NCI-H526 treated with DMSO at 0.1 percent for 48 hours (cell line): ENCODE measurements at regions not wholly inside any gene's neighbourhood (a gene's known extent, or its start where the extent isn't known, plus 50 kb on each side); places are given as distances from the start of the nearest gene placed in this dataset.
"Not testable (repeated sequence)": the region's sequence is repeated elsewhere in the genome, so short reads cannot be mapped to it uniquely, and the experiment has no call there.

Experiments used
- DNase-seq: peaks from one replicate; lab custom pipeline; 2025; lab: John Stamatoyannopoulos, UW

GRCh38 chr11:7143908-7144307 lies 55.1 kb downstream of the RBMXL2 start:
- peak; percentile 10 for DNase-seq

DNA sequence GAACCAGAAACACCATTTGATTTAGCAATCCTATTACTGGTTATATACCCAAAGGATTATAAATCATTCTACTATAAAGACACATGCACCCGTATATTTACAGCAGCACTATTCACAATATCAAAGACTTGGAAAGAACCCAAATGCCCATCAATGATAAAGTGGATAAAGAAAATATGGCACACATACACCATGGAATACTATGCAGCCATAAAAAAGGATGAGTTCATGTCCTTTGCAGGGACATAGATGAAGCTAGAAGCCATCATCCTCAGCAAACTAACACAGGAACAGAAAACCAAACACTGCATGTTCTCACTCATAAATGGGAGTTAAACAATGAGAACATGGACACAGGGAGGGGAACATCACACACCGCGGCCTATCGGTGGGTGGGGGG lies 61.3 kb downstream of the RBMXL2 start:
- DNase-seq: not testable (repeated sequence)

DNA sequence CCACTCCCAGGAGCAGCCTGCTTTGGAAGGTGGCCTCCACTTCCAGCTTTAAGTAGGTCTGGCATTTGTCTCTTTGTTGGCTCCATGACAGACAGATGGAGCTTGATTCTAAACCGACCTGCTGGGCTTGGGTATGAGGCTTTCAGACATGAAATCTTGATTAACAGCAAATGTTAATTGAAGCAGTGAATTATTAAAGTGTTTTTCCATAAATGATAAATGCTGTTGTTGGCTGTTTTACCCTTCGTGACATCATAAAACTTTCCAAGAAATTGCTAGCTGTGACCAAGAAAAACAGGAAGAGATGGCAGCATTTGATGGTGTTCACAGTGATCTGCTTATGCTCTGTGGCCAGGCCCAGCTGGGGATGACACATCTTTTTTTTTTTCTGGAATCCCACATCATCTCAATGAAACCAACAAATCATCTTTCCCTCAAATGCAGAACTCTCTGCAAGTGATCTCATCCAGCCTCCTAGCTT lies 66.1 kb downstream of the RBMXL2 start:
- DNase-seq: no peak

GRCh38 chr11:7160814-7161489 lies 72.2 kb downstream of the RBMXL2 start:
- DNase-seq: no peak

DNA sequence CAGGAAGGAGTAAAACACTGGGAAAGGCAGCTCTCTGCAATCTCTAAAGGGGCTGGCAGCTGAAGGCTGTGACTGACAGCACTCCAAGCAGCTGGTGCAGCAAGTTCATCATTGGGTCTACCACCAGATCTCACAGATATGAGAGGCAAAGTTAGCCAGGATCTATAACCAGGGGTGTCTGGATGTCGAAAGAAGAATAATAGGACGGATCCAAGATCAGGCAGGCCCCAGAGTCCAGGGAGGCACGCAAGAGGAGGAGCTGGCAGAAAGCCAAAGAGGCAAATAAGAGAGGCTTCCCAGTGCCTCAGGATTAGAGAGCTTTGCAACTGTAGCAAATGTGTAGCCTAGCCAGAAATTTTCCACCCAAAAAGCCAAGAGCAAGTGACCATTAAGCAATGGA lies 77.1 kb downstream of the RBMXL2 start:
- DNase-seq: no peak

DNA sequence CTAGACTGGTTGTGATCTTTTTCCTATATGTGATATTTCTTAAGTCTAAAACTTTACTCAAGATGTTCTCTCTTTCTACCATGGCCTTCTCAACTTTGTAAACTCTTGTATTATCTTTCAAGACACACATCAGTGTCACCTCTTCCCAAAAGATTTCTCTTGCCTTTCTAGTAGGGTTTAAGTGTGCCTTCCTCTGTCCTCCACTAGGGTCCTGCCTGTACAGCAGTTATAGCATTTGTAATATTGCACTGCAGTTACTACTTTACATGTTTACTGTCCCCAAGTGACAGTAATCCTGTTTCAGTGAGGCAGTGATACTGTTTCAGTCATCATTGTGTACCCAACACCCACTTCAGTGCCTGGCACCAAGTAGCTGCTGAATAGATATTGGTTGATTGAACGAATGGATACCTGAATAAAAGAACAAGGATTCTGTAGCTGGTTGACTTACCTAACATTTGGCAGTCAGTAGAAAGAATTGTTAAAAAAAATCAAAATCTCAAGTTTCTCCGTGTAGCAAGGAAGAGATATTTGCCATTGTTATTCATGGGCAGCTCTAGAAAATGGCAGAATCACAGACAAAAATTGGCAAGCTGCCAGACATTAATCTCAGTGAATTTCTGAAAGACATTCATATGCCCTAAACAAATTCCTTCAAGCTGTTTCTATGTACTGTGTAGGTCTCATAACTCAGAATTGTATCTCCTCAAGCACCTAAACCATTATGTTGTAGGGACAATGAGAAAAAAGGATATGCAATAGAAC lies 79.4 kb downstream of the RBMXL2 start:
- no peak for DNase-seq

DNA sequence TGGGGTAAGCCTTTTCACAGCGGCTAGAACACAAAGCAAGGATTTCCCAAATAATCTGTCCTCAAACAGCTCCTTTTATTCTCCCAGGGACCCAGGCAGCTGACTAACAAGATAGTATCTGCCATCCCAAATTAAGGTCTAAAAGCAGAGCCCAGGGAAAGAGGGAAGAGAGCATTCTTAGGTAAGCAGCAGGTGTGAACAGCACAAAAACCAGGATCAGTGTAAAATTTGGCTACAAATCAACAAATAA lies 79.9 kb downstream of the RBMXL2 start:
- no peak for DNase-seq

DNA sequence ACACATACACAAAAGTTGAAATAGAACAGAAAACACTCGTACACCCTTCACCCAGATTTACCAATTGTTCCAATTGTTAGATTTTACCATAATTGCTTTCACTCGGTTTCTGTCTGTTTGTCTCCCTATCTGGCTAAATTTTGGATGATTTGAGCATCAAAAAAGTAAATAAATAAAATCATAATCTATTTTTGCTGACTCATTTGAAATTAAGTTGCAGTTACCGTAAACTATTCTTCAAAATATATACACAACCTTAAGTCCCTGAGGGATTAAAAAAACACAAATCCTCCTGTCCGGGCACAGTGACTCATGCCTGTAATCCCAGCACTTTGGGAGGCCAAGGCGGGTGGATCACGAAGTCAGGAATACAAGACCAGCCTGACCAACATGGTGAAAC lies 81.3 kb upstream of the SYT9 start:
- no peak for DNase-seq

GRCh38 chr11:7175007-7175406 lies 76.7 kb upstream of the SYT9 start:
- no peak for DNase-seq

DNA sequence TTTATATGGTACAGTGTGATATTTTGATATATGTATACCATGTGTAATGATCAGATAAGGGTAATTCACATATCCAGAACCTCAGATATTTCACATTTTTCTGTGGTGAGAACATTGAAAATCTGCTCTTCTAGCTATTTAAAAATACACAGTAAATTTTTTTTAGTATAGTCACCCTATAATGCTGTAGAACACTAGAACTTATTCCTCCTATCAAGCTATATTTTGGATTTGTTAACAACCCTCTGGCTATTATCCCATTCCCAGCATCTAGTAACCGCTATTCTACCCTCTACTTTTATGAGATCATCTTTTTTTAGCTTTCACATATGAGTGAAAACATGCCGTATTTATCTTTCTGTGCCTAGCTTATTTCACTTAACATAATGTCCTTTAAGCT lies 65.5 kb upstream of the SYT9 start:
- DNase-seq: no peak

GRCh38 chr11:7186676-7187075 lies 65.0 kb upstream of the SYT9 start:
- DNase-seq: no peak

DNA sequence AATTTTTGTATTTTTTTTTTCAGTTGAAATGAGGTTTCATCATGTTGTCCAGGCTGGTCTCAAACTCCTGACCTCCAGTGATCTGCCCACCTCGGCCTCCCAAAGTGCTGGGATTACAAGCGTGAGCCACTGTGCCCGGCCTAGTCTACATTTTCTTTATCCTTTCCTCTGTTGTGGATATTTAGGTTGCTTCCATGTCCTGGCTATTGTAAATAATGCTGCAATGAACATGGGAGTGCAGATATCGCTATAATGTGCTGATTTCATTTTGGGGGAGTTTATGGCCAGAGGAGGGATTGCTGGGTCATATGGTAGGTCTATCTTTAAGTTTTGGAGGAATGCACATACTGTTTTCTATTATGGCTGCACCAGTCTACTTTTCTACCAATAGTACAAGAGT lies 58.9 kb upstream of the SYT9 start:
- DNase-seq: not testable (repeated sequence)

- DNase-seq: no peak
Observed at GRCh38 chr11:7196396-7197146, 55.1 kb upstream of the SYT9 start.

DNA sequence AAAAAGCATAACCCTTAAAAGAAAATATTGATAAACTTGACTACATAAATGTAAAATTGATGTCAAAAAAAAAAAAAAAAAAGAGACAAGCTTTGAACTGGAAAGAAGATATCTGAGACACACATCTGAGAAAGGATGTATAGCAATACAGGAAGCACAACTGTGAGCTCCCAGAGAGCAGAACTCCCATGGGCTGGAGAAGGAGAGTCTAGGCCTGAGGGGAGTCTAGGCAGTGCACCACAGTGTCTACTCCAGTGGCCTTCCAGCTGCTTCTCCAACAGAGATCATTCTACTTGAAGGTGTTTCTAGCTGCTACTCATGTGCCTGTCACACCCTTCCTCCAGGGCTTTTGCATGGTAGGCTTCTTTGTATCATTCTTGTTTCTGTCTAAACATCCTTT lies 54.2 kb upstream of the SYT9 start:
- no peak for DNase-seq
